Retinal pigment epithelial cell (primary cell): ENCODE measurements at regions not wholly inside any gene's neighbourhood (a gene's known extent, or its start where the extent isn't known, plus 50 kb on each side); places are given as distances from the start of the nearest gene placed in this dataset.
A peak's percentile ranks its signal among the peaks of the same experiment; 100 is the strongest.

Experiments used
- DNase-seq: peaks from one replicate; pipeline ENCODE4 v3.0.0-alpha.2; 2010; ENCODE audit warnings: low read depth
- H3K4me3 ChIP-seq: 2 replicates; pipeline ENCODE4 v1.5.1; 2011; ENCODE audit warnings: mild to moderate bottlenecking, low read length, control low read depth, moderate library complexity
- TF ChIP-seq, protein P1 (sequence below): conservative IDR thresholded peaks from 2 replicates; pipeline ENCODE4 v1.5.1; 2011; ENCODE audit warnings: low read depth, low read length, control low read depth, inconsistent platforms

- no peak overlapping the region for H3K4me3 ChIP-seq
- no peak for DNase-seq
- TF ChIP-seq, protein P1, sequence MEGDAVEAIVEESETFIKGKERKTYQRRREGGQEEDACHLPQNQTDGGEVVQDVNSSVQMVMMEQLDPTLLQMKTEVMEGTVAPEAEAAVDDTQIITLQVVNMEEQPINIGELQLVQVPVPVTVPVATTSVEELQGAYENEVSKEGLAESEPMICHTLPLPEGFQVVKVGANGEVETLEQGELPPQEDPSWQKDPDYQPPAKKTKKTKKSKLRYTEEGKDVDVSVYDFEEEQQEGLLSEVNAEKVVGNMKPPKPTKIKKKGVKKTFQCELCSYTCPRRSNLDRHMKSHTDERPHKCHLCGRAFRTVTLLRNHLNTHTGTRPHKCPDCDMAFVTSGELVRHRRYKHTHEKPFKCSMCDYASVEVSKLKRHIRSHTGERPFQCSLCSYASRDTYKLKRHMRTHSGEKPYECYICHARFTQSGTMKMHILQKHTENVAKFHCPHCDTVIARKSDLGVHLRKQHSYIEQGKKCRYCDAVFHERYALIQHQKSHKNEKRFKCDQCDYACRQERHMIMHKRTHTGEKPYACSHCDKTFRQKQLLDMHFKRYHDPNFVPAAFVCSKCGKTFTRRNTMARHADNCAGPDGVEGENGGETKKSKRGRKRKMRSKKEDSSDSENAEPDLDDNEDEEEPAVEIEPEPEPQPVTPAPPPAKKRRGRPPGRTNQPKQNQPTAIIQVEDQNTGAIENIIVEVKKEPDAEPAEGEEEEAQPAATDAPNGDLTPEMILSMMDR: no peak
These were observed 192.9 kb upstream of the RBPJ start for GRCh38 chr4:26127851-26128337.

- no peak overlapping the region for H3K4me3 ChIP-seq
- TF ChIP-seq, protein P1: no peak
- no peak for DNase-seq
These were observed 190.6 kb upstream of the RBPJ start for GRCh38 chr4:26130173-26130572.

GRCh38 chr4:26130841-26131432 lies 189.9 kb upstream of the RBPJ start:
- TF ChIP-seq, protein P1: no peak
- DNase-seq: no peak
- no peak overlapping the region for H3K4me3 ChIP-seq

DNA sequence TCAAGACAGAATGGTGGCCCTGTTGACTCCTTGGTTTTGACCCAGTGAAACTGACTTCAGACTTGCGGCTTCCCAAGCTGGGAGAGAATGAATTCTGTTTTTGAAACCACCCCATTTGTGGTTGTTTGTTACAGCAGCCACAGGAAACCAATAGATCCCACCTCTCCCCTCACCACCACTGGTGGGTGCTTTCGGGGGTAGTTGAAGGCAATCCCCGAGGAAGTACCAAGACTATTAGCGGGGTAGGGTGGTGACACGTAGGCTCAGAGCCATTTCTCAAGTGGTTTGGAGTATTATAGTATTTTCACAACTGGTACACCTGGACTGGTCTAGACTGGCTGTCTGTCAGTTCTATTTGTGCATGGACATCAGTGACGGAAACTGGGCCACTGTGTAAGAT lies 189.1 kb upstream of the RBPJ start:
- no peak overlapping the region for H3K4me3 ChIP-seq
- DNase-seq: no peak
- TF ChIP-seq, protein P1: no peak

DNA sequence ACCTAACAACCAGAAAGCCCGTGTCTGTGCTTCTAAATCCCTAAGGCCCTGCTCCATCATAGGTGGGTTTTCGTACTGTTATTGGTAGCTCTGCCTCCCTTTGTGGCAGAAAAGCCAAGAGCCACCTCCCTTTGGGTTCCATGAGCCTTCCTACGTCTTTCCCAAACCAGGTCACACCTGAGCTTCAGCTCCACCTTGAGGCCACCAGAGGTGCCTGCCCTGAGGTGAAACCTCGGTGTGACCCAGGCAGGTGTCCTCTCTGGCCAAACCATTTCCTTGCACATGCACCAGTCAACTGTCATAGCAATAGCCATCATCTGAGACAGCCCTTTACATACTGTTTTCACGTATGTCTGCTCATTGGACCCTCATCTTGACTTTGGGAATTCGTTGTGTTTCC lies 188.0 kb upstream of the RBPJ start:
- TF ChIP-seq, protein P1: peak; percentile 5
- H3K4me3 ChIP-seq: no peak overlapping the region
- DNase-seq: no peak

DNA sequence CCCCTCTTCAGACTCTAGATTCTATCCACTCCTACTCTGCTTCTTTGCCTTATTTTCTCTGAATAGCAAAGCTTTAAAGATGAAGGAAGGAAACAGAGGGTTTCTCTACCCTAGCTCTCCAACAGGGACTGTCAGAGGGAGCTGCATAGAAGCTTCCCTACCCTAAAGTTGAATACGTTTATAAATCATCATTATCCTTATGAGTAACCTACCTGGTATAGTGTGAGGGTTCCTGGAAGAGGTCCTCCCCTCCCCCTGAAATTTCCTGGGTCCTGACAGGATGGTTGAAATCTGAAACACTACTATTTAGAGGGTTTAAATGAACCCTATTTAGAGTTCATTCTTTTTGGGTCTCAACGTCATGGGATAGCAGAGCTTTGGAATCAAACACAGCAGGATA lies 187.0 kb upstream of the RBPJ start:
- DNase-seq: no peak
- TF ChIP-seq, protein P1: no peak
- no peak overlapping the region for H3K4me3 ChIP-seq

DNA sequence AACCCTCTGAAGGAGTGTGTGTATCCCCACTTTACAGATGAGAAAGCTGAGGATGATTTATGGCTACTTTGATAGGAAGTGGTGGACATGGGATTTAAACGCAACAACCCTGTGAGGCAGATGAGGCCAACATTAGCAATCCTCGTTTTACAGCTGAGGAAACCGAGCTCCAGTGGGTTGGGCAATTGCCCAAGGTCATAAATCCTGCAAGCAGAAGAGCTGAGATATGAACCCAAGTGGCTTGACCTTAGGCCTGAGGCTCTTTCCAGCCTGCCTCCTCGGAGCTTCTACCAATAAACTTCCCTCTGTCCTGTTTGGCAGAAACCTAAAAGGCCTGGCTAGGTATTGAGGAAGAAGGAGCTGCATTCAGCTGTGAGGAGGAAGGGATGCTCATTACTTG lies 185.5 kb upstream of the RBPJ start:
- H3K4me3 ChIP-seq: no peak overlapping the region
- DNase-seq: no peak
- TF ChIP-seq, protein P1: no peak
